Coronary artery (tissue), 2 donors: ENCODE measurements at regions not wholly inside any gene's neighbourhood (a gene's known extent, or its start where the extent isn't known, plus 50 kb on each side); places are given as distances from the start of the nearest gene placed in this dataset.

Experiments
- DNase-seq: peaks from one replicate; pipeline ENCODE4 v3.0.0-alpha.2; 2017; ENCODE audit warnings: low spot score
- H3K27ac ChIP-seq, 2 donors: fragments of 200-600 bp; sonication (generic); one replicate each; pipeline ENCODE4 v1.5.1; 2016 to 2019
- H3K4me3 ChIP-seq: fragments of 200-600 bp; sonication (generic); 2 replicates; pipeline ENCODE4 v1.5.1; 2016; ENCODE audit warnings: mild to moderate bottlenecking, moderate library complexity
- TF ChIP-seq, protein P1 (sequence below): fragments of 200-600 bp; sonication (generic); IDR thresholded peaks from one replicate; pipeline ENCODE4 v1.5.1; 2019; ENCODE audit warnings: antibody characterized with exemption

- TF ChIP-seq, protein P1, sequence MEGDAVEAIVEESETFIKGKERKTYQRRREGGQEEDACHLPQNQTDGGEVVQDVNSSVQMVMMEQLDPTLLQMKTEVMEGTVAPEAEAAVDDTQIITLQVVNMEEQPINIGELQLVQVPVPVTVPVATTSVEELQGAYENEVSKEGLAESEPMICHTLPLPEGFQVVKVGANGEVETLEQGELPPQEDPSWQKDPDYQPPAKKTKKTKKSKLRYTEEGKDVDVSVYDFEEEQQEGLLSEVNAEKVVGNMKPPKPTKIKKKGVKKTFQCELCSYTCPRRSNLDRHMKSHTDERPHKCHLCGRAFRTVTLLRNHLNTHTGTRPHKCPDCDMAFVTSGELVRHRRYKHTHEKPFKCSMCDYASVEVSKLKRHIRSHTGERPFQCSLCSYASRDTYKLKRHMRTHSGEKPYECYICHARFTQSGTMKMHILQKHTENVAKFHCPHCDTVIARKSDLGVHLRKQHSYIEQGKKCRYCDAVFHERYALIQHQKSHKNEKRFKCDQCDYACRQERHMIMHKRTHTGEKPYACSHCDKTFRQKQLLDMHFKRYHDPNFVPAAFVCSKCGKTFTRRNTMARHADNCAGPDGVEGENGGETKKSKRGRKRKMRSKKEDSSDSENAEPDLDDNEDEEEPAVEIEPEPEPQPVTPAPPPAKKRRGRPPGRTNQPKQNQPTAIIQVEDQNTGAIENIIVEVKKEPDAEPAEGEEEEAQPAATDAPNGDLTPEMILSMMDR, result no peak
- no peak for DNase-seq
- Histone ChIP-seq H3K4me3 (no peak overlapping the region), H3K27ac (no peak overlapping the region)
Observed at GRCh38 chr3:182740710-182741109, 52.6 kb upstream of the ATP11B start.

- no peak for DNase-seq
- Histone ChIP-seq H3K4me3 (no peak overlapping the region), H3K27ac (no peak overlapping the region)
- TF ChIP-seq, protein P1, result no peak
Observed at GRCh38 chr3:182741214-182741613, 52.1 kb upstream of the ATP11B start.
